ENCODE measurements at regions not wholly inside any gene's neighbourhood (a gene's known extent, or its start where the extent isn't known, plus 50 kb on each side); places are given as distances from the start of the nearest gene placed in this dataset.

DNA sequence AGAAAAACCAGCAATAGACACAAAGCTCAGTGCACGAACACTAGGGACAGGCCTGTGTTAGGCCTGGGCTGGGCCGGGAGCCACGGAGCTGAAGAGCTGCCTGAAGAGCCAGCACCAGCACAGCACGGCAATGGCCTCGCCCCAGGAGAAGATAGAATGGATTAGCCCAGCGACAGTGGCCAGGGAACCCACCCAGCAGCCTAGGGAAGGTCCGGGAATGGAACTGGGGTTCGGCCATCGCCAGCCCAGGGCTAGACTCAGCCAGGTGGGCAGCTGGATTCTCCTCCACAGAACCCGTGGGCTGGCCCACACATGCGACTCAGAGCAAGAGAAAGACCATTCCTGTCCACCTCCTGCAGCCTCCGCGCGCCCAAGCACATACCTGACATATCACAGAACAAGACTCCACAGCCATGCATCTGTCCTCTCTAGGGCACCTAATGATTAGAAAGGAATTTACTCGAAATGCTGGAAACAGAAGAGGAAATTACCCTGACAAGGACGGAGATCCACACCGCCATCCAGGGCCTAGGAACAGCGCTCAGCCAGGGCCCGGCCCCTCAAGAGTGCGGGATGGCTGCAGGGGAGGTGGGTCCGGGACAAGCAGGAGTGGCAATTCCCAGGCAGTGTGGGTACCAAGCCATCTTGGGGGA, 82.8 kb downstream of the TMEM18 start:
- TF ChIP-seq, protein P1, sequence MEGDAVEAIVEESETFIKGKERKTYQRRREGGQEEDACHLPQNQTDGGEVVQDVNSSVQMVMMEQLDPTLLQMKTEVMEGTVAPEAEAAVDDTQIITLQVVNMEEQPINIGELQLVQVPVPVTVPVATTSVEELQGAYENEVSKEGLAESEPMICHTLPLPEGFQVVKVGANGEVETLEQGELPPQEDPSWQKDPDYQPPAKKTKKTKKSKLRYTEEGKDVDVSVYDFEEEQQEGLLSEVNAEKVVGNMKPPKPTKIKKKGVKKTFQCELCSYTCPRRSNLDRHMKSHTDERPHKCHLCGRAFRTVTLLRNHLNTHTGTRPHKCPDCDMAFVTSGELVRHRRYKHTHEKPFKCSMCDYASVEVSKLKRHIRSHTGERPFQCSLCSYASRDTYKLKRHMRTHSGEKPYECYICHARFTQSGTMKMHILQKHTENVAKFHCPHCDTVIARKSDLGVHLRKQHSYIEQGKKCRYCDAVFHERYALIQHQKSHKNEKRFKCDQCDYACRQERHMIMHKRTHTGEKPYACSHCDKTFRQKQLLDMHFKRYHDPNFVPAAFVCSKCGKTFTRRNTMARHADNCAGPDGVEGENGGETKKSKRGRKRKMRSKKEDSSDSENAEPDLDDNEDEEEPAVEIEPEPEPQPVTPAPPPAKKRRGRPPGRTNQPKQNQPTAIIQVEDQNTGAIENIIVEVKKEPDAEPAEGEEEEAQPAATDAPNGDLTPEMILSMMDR (IDR thresholded peaks at IDR 0.05): no peak
- TF ChIP-seq POLR2A (IDR thresholded peaks at IDR 0.05): no peak
